Erythroblast (primary cell): ENCODE measurements at regions not wholly inside any gene's neighbourhood (a gene's known extent, or its start where the extent isn't known, plus 50 kb on each side); places are given as distances from the start of the nearest gene placed in this dataset.

Experiments
- GATA1 ChIP-seq: IDR thresholded peaks from 2 replicates; pipeline ENCODE4 v1.6.1; 2011; ENCODE audit warnings: low read depth, mild to moderate bottlenecking, control low read depth, low read length, moderate library complexity
- POLR2A ChIP-seq: IDR thresholded peaks from 2 replicates; pipeline ENCODE4 v1.6.1; 2011; ENCODE audit warnings: mild to moderate bottlenecking, low read length

- TF ChIP-seq POLR2A (no peak), GATA1 (no peak)
These were observed 188.0 kb upstream of the IRS2 start for GRCh38 chr13:109974354-109974753.
